ENCODE measurements at regions not wholly inside any gene's neighbourhood (a gene's known extent, or its start where the extent isn't known, plus 50 kb on each side); places are given as distances from the start of the nearest gene placed in this dataset.

GRCh38 chr20:52708137-52708536 lies 264.0 kb upstream of the TSHZ2 start:
- no peak for DNase-seq

GRCh38 chr20:52704553-52704952 lies 267.6 kb upstream of the TSHZ2 start:
- DNase-seq: no peak

GRCh38 chr20:52688345-52688744 lies 283.8 kb upstream of the TSHZ2 start:
- DNase-seq: no peak

- no peak for DNase-seq
Measured at GRCh38 chr20:52684905-52685304, 287.3 kb upstream of the TSHZ2 start.

GRCh38 chr20:52684176-52684575 lies 288.0 kb upstream of the TSHZ2 start:
- DNase-seq: no peak

- DNase-seq: no peak
Measured at GRCh38 chr20:52683761-52684160, 288.4 kb upstream of the TSHZ2 start.

GRCh38 chr20:52682237-52682636 lies 289.9 kb upstream of the TSHZ2 start:
- DNase-seq: no peak

- DNase-seq: no peak
Measured at GRCh38 chr20:52681288-52681687, 290.9 kb upstream of the TSHZ2 start.

GRCh38 chr20:52677216-52677615 lies 294.9 kb upstream of the TSHZ2 start:
- DNase-seq: no peak

- DNase-seq: no peak
Measured at GRCh38 chr20:52676283-52676995, 295.7 kb upstream of the TSHZ2 start.

- no peak for DNase-seq
Measured at GRCh38 chr20:52675375-52675774, 296.8 kb upstream of the TSHZ2 start.

- DNase-seq: no peak
Measured at GRCh38 chr20:52668626-52669025, 303.5 kb upstream of the TSHZ2 start.

GRCh38 chr20:52667358-52667757 lies 304.8 kb upstream of the TSHZ2 start:
- no peak for DNase-seq

- no peak for DNase-seq
Measured at GRCh38 chr20:52665441-52665840, 306.7 kb upstream of the TSHZ2 start.

- DNase-seq: no peak
Measured at GRCh38 chr20:52655395-52655794, 316.8 kb upstream of the TSHZ2 start.

- DNase-seq: no peak
Measured at GRCh38 chr20:52654567-52654966, 317.6 kb upstream of the TSHZ2 start.

- DNase-seq: no peak
Measured at GRCh38 chr20:52652271-52652670, 319.9 kb upstream of the TSHZ2 start.

- DNase-seq: no peak
Measured at GRCh38 chr20:52649727-52650126, 322.4 kb upstream of the TSHZ2 start.

GRCh38 chr20:52645822-52646221 lies 326.3 kb upstream of the TSHZ2 start:
- DNase-seq: no peak

GRCh38 chr20:52643034-52643433 lies 329.1 kb upstream of the TSHZ2 start:
- no peak for DNase-seq

GRCh38 chr20:52637201-52637600 lies 335.0 kb upstream of the TSHZ2 start:
- DNase-seq: no peak

- no peak for DNase-seq
Measured at GRCh38 chr20:52631469-52631868, 340.7 kb upstream of the TSHZ2 start.

- no peak for DNase-seq
Measured at GRCh38 chr20:52630138-52630537, 342.0 kb upstream of the TSHZ2 start.

GRCh38 chr20:52624281-52624680 lies 347.9 kb upstream of the TSHZ2 start:
- no peak for DNase-seq

- no peak for DNase-seq
Measured at GRCh38 chr20:52622081-52622480, 350.1 kb upstream of the TSHZ2 start.

Data from T-helper 2 cell (primary cell).